HepG2 (cell line): ENCODE measurements at regions not wholly inside any gene's neighbourhood (a gene's known extent, or its start where the extent isn't known, plus 50 kb on each side); places are given as distances from the start of the nearest gene placed in this dataset.

ENCODE experiments used
- ATAC-seq: fragments of 200-7000 bp; cut with Tn5 transposase; 3 replicates; pipeline ENCODE4 v1.9.1; 2020; ENCODE audit warnings: mild to moderate bottlenecking, moderate library complexity
- BruUV-seq: library from RNA; stranded (reverse); fragments of 400-500 nt; replicated peaks from 2 replicates; lab custom pipeline; 2021; lab: Mats Ljungman, UMichigan
- CTCF ChIA-PET: fragments of 300-600 bp; formaldehyde crosslinking; extraction: SDS; loops from one replicate; lab custom pipeline; 2021; ENCODE audit warnings: low total read pairs, inconsistent platforms, low intra/inter-chr PET ratio; lab: Yijun Ruan, JAX
- POLR2A ChIA-PET: fragments of 350-600 bp; sonication (Branson Sonifier 250); formaldehyde crosslinking; loops from one replicate; lab custom pipeline; 2020; ENCODE audit warnings: antibody characterized with exemption, inconsistent platforms; lab: Yijun Ruan, JAX
- DNase-seq: peaks from one replicate; pipeline ENCODE4 v3.0.0-alpha.2; 2015; ENCODE audit warnings: low spot score
- FAIRE-seq: peaks from 3 replicates; lab custom pipeline; 2011; peaks lifted over from hg19 to GRCh38; lab: Jason Lieb, UNC
- H2AFZ ChIP-seq: one replicate; pipeline ENCODE4 v1.6.1; 2011; ENCODE audit warnings: low read length, inconsistent platforms
- H3K27ac ChIP-seq: fragments of 300-600 bp; 3 replicates; pipeline ENCODE4 v1.8.0; 2011; ENCODE audit warnings: mixed run types, mild to moderate bottlenecking, mixed read lengths, low read length, inconsistent platforms; ENCODE audit not compliant: insufficient read depth; ENCODE audit errors: extremely low read length
- H3K27me3 ChIP-seq, 2 experiments: fragments of 200-600 bp in 1 of 2; 2 replicates in 1 of 2; 3 replicates in 1 of 2; pipeline versions ENCODE4 v1.6.0 to v1.8.0; 2011; ENCODE audit warnings: low read length in 2 of 2, mild to moderate bottlenecking in 2 of 2, moderate library complexity in 2 of 2, inconsistent platforms in 1 of 2; ENCODE audit not compliant: insufficient read depth in 2 of 2, control insufficient read depth in 1 of 2
- H3K36me3 ChIP-seq, 2 experiments: fragments of 200-600 bp in 1 of 2; replicated peaks in 1 of 2; 2 replicates in 1 of 2; 3 replicates in 1 of 2; pipeline versions ENCODE4 v1.5.1 to v1.8.0; 2011; ENCODE audit warnings: low read length in 2 of 2, inconsistent platforms in 1 of 2; ENCODE audit not compliant: insufficient read depth in 2 of 2, control insufficient read depth in 1 of 2
- H3K4me1 ChIP-seq: 2 replicates; pipeline ENCODE4 v1.5.1; 2012; ENCODE audit warnings: low read length, inconsistent platforms; ENCODE audit not compliant: insufficient read depth
- H3K4me2 ChIP-seq: 2 replicates; pipeline ENCODE4 v1.6.0; 2011; ENCODE audit warnings: low read depth, low read length, inconsistent platforms
- H3K4me3 ChIP-seq, 3 experiments: fragments of 200-600 bp in 1 of 3; sonication (generic), shearing (Covaris generic) in 1 of 3; replicated peaks in 1 of 3; 2 replicates each; pipeline ENCODE4 v1.5.1; 2011 to 2016; ENCODE audit warnings: low read length in 3 of 3, inconsistent platforms in 2 of 3, low read depth in 2 of 3, mild to moderate bottlenecking in 2 of 3, control low read depth in 1 of 3, mixed read lengths in 1 of 3; ENCODE audit not compliant: insufficient read depth in 1 of 3
- H3K79me2 ChIP-seq: one replicate; pipeline ENCODE4 v1.6.1; 2011; ENCODE audit warnings: low read length, inconsistent platforms; ENCODE audit not compliant: insufficient read depth
- H3K9ac ChIP-seq: 2 replicates; pipeline ENCODE4 v1.6.0; 2011; ENCODE audit warnings: mild to moderate bottlenecking, low read depth, low read length, inconsistent platforms; ENCODE audit not compliant: insufficient read depth
- H3K9me3 ChIP-seq: 2 replicates; pipeline ENCODE4 v1.5.1; 2012; ENCODE audit warnings: mild to moderate bottlenecking, low read length
- H4K20me1 ChIP-seq: 2 replicates; pipeline ENCODE4 v1.6.0; 2011; ENCODE audit warnings: inconsistent platforms, mild to moderate bottlenecking, low read length, moderate library complexity; ENCODE audit not compliant: insufficient read depth
- AHDC1 ChIP-seq: sonication (generic); formaldehyde crosslinking; IDR thresholded peaks from 2 replicates; pipeline ENCODE4 v1.5.1; 2020; ENCODE audit warnings: mild to moderate bottlenecking, missing genetic modification reagents, borderline replicate concordance
- CEBPB ChIP-seq: IDR thresholded peaks from 2 replicates; pipeline ENCODE4 v1.6.1; 2011; ENCODE audit warnings: low read depth, low read length, improper control_type of control experiment, borderline replicate concordance
- CEBPG ChIP-seq: IDR thresholded peaks from 2 replicates; pipeline ENCODE4 v1.6.1; 2016
- FOXO4 ChIP-seq: sonication (generic); formaldehyde crosslinking; conservative IDR thresholded peaks from 2 replicates; pipeline ENCODE4 v1.8.1; 2023; ENCODE audit warnings: missing genetic modification reagents
- HIVEP1 ChIP-seq: sonication (generic); formaldehyde crosslinking; IDR thresholded peaks from 2 replicates; pipeline ENCODE4 v1.4.0; 2020; ENCODE audit warnings: mild to moderate bottlenecking, missing genetic modification reagents
- IRF2 ChIP-seq: IDR thresholded peaks from 2 replicates; pipeline ENCODE4 v1.6.1; 2018; ENCODE audit warnings: missing genetic modification reagents, missing compliant biosample characterization
- MIER2 ChIP-seq: IDR thresholded peaks from 2 replicates; pipeline ENCODE4 v1.6.1; 2016; ENCODE audit warnings: missing biosample characterization, missing genetic modification reagents
- RXRA ChIP-seq: sonication (generic); formaldehyde crosslinking; IDR thresholded peaks from 2 replicates; pipeline ENCODE4 v1.5.1; 2020; ENCODE audit warnings: missing genetic modification reagents
- SOX5 ChIP-seq: IDR thresholded peaks from 2 replicates; pipeline ENCODE4 v1.6.1; 2016; ENCODE audit warnings: borderline replicate concordance
- SYNCRIP ChIP-seq: fragments of 200-400 bp; formaldehyde crosslinking; IDR thresholded peaks from 2 replicates; pipeline ENCODE4 v1.6.1; 2018; ENCODE audit warnings: mild to moderate bottlenecking, low read depth, low read length; ENCODE audit not compliant: insufficient read depth
- TCF7L2 ChIP-seq: IDR thresholded peaks from 2 replicates; pipeline ENCODE4 v1.6.1; 2011; ENCODE audit warnings: mild to moderate bottlenecking, low read depth, low read length, moderate library complexity
- ZBTB20 ChIP-seq: sonication (generic); formaldehyde crosslinking; IDR thresholded peaks from 2 replicates; pipeline ENCODE4 v1.8.1; 2023; ENCODE audit warnings: missing genetic modification reagents, low read depth, mild to moderate bottlenecking, borderline replicate concordance
- ZNF546 ChIP-seq: sonication (generic); formaldehyde crosslinking; conservative IDR thresholded peaks from 2 replicates; pipeline ENCODE4 v1.8.1; 2023; ENCODE audit warnings: mild to moderate bottlenecking, missing genetic modification reagents
- ZSCAN29 ChIP-seq: sonication (generic); formaldehyde crosslinking; conservative IDR thresholded peaks from 2 replicates; pipeline ENCODE4 v1.4.0; 2020; ENCODE audit warnings: mild to moderate bottlenecking, missing genetic modification reagents
- WGBS: methylation state at CpG from one replicate; pipeline ENCODE4 v1.1.6; 2017; ENCODE audit warnings: low lambda C conversion rate; 5-methylcytosine and 5-hydroxymethylcytosine counted together
- in situ Hi-C: cut with HindIII; loops from 2 replicates; pipeline ENCODE4 v1.10.0; 2017; ENCODE audit warnings: low pct_unique_long_range_greater_than_20kb; ENCODE audit not compliant: extremely low pct_ligation_motif_present
- intact Hi-C: fragments of 100-400 bp; cut with micrococcal nuclease; formaldehyde crosslinking; loops from one replicate; pipeline ENCODE4 v1.10.0; 2022; ENCODE audit not compliant: unreplicated experiment

- DNase-seq, result no peak
- no peak for FAIRE-seq
- in situ Hi-C loops (no loop called here), intact Hi-C loops (no loop called here)
- Histone ChIP-seq H3K27me3 (no peaks in the 10 kb centered on the region; a peak in 1 of 5 replicates), H3K4me2 (no peak overlapping the region), H3K4me1 (no peaks in the 10 kb centered on the region), H3K36me3 (no peaks in the 10 kb centered on the region), H3K9me3 (no peaks in the 10 kb centered on the region), H3K9ac (no peak overlapping the region), H3K27ac (no peak overlapping the region), H3K4me3 (no peak overlapping the region), H3K79me2 (no peaks in the 10 kb centered on the region), H2AFZ (no peak overlapping the region), H4K20me1 (no peaks in the 10 kb centered on the region)
- BruUV-seq, result no TSS peak
- no peak for ATAC-seq
- WGBS, result 0% methylated on average over 2 of the region's 2 CpGs
- CTCF ChIA-PET, result no interaction called here
- TF ChIP-seq CEBPG (0 out of 2 replicates have a peak, but pooled peaks have one; percentile 45), RXRA (CRISPR knock-in tag) (no peak), CEBPB (peak; percentile 85), ZBTB20 (CRISPR knock-in tag) (no peak)
- POLR2A ChIA-PET, result no interaction called here
Observed at GRCh38 chr5:52455920-52456319, 331.8 kb upstream of the ITGA1 start.

GRCh38 chr5:52457810-52458209 is 329.9 kb upstream of the ITGA1 start:
- no peak for ATAC-seq

More at GRCh38 chr5:52457810-52458209, 329.9 kb upstream of the ITGA1 start:
- no peaks in the 10 kb centered on the region for H4K20me1 ChIP-seq
- in situ Hi-C loops (no loop called here), intact Hi-C loops (no loop called here)
- H3K4me3 ChIP-seq, result no peak overlapping the region
- no peak for FAIRE-seq
- H3K9me3 ChIP-seq, result no peaks in the 10 kb centered on the region
- no peak overlapping the region for H2AFZ ChIP-seq
- TF ChIP-seq ZNF546 (CRISPR knock-in tag) (no peak), IRF2 (CRISPR knock-in tag) (no peak), TCF7L2 (no peak), FOXO4 (CRISPR knock-in tag) (no peak), SYNCRIP (no peak), HIVEP1 (CRISPR knock-in tag) (no peak), MIER2 (CRISPR knock-in tag) (no peak), AHDC1 (CRISPR knock-in tag) (no peak), ZSCAN29 (no peak), ZBTB20 (CRISPR knock-in tag) (no peak), SOX5 (CRISPR knock-in tag) (no peak)
- no peak overlapping the region for H3K9ac ChIP-seq
- H3K27me3 ChIP-seq, result no peaks in the 10 kb centered on the region; a peak in 1 of 5 replicates
- ChIA-PET CTCF (no interaction called here), POLR2A (no interaction called here)
- BruUV-seq, result no TSS peak
- no peaks in the 10 kb centered on the region for H3K79me2 ChIP-seq
- H3K36me3 ChIP-seq, result no peaks in the 10 kb centered on the region
- no peaks in the 10 kb centered on the region for H3K4me1 ChIP-seq
- 0% methylated on average over 2 of the region's 2 CpGs for WGBS
- H3K27ac ChIP-seq, result no peak overlapping the region
- DNase-seq, result no peak
- H3K4me2 ChIP-seq, result no peak overlapping the region
